GM18498 (cell line): ENCODE measurements at regions not wholly inside any gene's neighbourhood (a gene's known extent, or its start where the extent isn't known, plus 50 kb on each side); places are given as distances from the start of the nearest gene placed in this dataset.
"Not testable (repeated sequence)": the region's sequence is repeated elsewhere in the genome, so short reads cannot be mapped to it uniquely, and the experiment has no call there.

ENCODE experiments used
- ATAC-seq: cut with Tn5 transposase; IDR thresholded peaks from one replicate; pipeline ENCODE4 v1.9.1; 2021; ENCODE audit warnings: mild to moderate bottlenecking, moderate library complexity; ENCODE audit not compliant: unreplicated experiment

DNA sequence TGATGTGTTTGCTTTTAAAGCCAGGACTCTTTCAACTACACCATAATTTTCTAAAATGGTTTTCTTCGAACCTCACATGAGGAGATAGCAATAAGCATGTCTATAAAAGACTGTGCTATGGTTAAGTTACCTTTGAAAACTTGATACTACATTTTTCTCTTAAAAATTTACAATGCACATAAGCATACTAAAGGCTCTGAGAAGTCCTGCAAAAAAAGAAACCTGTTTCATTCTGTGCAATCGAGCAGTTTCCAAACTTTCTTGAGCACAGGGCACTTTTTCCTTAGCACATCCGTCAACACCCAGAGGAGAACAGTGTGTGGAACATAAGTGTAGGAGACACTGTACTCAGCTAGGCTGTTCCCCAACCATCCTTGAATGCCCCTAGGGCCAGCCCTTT is 144.1 kb upstream of the ARHGAP20 start:
- no peak for ATAC-seq

GRCh38 chr11:110855191-110855590 is 143.0 kb upstream of the ARHGAP20 start:
- ATAC-seq = no peak

GRCh38 chr11:110852921-110853490 is 140.8 kb upstream of the ARHGAP20 start:
- no peak for ATAC-seq

- no peak for ATAC-seq
These were observed 138.6 kb upstream of the ARHGAP20 start for GRCh38 chr11:110850846-110851245.

GRCh38 chr11:110843053-110843452 is 130.8 kb upstream of the ARHGAP20 start:
- ATAC-seq = not testable (repeated sequence)

DNA sequence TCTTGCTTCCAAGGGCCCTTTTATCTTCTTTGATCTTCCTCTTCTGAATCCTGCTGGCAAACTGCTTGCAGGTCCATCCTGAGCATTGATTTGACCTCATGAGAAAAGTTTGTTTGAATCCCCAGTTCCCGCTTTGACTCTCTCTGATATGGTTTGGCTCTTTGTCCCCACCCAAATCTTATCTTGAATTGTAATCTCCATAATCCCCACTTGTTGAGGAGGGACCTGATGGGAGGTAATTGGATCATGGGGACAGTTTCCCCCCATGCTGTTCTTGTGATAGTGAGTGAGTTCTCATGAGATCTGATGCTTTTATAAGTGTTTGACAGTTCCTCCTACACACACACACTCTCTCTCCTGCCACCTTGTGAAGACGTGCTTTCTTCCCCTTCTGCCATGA is 126.6 kb upstream of the ARHGAP20 start:
- no peak for ATAC-seq

DNA sequence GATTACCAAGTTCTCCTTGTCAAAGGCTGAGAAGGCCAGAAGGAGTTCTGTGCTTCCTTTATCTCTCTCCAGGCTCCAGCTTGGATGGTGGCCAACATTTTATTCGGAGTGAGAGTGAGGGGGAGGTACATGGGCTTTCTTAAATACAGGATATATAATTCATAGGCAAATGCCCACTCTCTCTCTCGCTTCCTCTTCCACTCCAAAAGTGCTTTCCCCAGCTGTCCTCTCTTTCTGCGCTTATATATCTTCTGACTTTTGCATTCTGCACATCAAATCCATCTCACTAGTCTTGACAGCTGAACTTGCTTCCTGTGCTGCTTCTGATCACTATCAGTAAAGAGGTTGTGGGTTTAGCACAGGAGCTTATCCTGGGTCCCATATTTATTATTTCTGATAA is 125.4 kb upstream of the ARHGAP20 start:
- ATAC-seq = no peak

GRCh38 chr11:110835106-110835505 is 122.9 kb upstream of the ARHGAP20 start:
- ATAC-seq = no peak

GRCh38 chr11:110833033-110833484 is 120.8 kb upstream of the ARHGAP20 start:
- ATAC-seq = no peak

- no peak for ATAC-seq
These were observed 120.3 kb upstream of the ARHGAP20 start for GRCh38 chr11:110832539-110832938.

- ATAC-seq = no peak
These were observed 119.8 kb upstream of the ARHGAP20 start for GRCh38 chr11:110832080-110832479.

DNA sequence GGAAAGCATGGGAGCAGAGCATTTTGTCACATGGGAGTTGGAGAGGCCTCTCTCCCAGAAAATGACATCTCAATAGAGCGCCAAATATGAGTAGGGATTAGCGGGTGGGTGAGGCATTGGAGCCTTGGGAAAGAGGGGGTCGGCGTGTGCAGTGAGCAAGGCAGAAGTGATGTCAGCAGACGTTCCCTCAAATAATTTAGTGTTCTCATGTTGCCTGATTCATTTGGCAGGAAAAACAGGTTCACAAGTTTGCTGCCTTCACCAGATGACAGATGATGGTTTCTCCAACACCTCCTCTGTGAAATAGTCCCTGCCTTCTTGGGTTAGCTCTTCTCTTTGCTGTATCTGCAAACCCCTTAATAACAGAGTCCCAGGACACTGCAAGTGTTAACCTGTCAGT is 118.5 kb upstream of the ARHGAP20 start:
- no peak for ATAC-seq

DNA sequence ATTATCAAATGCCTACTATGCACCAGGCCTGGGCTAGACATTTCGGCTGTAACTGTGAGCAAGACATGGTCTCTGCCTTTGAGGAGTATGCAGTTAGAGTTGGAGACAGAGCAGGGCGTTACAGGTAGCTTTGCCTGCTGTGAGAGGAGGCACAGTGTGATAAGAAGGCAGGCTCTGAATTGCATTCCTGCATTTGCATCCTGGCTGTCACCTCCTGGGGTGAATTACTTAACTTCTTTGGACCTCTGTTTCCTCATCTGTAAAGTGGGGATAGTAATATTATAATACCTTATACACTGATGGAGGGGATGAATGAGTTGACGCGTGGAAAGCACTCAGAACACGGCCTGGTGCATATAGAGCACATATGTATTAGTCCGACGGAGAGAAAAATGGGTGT is 118.1 kb upstream of the ARHGAP20 start:
- no peak for ATAC-seq

DNA sequence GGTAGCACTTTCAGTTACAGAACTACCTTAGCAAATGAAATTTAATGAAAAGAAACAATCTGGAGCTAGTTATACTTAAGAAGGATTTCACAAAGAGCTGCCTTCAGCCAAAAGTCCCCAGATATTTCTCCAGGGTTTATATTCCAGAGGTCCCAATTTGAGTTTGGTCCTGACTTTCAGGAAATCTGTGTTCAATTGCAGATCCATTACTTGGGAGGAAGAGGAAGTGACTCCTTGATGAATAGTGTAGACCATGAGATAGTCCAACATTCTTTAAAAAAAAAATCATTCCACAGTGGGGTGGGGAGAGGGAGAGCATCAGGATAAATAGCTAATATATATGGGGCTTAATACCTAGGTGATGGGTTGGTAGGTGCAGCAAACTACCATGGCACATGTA is 117.6 kb upstream of the ARHGAP20 start:
- no peak for ATAC-seq

GRCh38 chr11:110828086-110828485 is 115.8 kb upstream of the ARHGAP20 start:
- no peak for ATAC-seq

- ATAC-seq = no peak
These were observed 115.0 kb upstream of the ARHGAP20 start for GRCh38 chr11:110827276-110827675.

GRCh38 chr11:110824912-110825620 is 112.8 kb upstream of the ARHGAP20 start:
- no peak for ATAC-seq

DNA sequence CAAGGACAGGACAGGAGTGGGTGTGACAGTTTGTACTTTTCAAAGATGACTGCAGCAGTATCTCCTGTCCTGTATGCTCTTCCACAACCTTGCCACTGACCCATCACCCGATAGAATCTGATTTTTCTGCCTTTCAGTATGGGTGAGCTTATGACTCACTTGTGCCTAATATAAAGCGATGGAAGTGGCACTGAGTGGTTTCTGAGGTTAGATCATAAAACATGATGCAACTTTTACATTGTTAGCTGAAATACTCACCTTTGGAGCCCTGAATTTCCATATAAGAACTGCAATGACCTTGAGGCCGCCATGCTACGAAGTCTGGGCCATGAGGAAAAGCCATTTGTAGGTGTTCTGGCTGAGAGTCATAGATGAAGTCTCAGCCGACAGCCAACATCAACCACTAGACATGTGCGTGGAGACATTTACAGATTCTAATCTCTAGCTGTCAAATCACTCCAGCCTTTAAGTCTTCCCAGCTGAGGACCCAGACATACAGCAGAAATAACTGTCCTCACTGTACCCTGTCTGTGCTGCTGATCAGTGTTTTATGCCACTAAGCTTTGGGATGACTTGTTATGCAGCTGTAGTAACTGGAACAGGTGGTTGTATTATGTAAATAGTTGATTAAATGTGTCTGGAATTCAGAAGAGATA is 105.9 kb upstream of the ARHGAP20 start:
- no peak for ATAC-seq

DNA sequence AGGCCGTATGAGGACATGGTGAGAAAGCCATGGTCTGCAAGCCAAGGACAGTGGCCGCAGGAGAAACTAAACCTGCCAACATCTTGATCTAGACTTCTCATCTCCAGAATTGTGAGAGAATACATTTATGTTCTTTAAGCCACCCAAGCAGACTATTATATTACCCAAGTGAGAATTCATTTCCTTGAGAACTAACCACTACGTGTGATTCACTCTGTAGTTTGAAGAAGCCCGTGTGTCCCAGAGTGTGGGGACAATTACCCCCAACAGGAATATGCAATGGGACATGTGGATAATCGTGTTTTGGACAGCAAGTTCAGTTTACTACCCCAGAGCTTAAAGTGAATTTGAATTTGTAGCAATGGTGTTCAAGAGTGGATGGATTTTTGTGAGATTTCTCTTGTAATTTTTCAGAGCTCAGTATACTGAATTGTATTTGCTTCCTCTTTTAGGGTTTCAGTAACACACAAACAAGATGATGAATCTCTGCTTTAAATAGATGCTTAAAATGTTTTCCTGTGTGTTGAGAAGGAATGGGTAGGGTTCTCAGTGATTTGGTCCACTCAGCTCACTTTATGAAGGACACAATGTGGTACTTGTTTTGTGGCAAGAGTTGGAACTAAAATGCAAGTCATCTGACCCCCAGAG is 100.0 kb upstream of the ARHGAP20 start:
- ATAC-seq = no peak

DNA sequence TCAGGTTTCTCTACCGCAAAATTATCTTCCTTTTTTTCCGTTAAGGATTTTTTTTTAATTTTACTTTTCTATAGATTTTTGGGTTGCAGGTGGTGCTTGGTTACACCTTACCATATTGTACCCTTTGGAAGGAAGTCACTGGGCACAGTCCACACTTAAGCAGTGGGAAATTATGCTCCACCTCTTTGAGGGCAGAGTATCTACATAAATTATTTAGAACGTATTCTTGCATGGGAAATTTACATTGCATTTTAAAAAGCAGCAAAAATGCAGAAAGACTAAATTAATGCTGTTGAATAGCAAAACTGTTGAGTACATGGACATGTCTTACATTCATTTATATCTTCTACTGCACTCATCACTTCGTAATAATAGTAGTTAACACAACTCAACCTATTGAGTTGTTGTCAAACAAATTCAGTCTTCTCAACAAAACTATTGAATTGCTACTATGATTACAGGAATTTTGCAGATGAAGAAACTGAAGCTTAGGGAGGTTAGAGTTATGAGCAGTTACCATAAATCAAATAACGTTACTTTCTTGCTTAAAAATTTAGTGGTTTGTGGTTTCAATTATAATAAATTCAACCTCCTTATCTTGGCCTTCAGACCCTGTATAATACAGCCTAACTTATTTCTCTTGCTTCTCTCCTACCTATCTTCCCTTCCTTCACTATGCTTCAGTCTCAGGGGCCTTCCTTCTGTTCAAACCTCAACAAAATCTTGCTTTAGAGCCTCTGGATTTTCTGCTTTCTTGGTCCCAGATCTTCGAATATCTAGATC is 97.4 kb upstream of the ARHGAP20 start:
- no peak for ATAC-seq

DNA sequence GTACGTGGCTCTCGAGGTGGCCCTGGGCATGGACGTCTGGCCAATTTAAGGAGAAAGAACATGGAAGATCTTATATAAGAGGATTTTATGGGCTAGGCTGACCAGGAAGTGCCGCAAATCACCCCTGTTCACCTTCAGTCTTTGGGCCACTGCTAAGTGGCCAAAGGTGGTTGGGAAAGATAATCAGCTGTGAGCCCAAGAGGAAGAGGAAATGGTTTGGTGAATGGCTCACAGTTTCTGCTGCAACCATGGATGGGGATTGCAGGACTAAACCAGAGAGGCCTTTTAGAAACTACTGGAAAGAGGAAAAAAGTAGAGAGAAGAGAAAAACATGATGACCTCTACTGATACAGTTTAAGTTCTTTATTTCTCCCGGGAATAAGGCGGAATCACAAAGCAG is 96.0 kb upstream of the ARHGAP20 start:
- no peak for ATAC-seq
